ENCODE measurements at regions not wholly inside any gene's neighbourhood (a gene's known extent, or its start where the extent isn't known, plus 50 kb on each side); places are given as distances from the start of the nearest gene placed in this dataset.

- TF ChIP-seq POLR2A (IDR thresholded peaks at IDR 0.05) (no peak), CTCF (IDR thresholded peaks at IDR 0.05) (no peak), EP300 (IDR thresholded peaks at IDR 0.05) (no peak), POLR2AphosphoS5 (IDR thresholded peaks at IDR 0.05) (no peak)
Observed at GRCh38 chr22:46063846-46064227, 86.5 kb upstream of the PPARA start.
